ENCODE measurements at regions not wholly inside any gene's neighbourhood (a gene's known extent, or its start where the extent isn't known, plus 50 kb on each side); places are given as distances from the start of the nearest gene placed in this dataset.

GRCh38 chr17:55572599-55572998 lies 61.3 kb upstream of the SMIM36 start:
- no peaks in the 10 kb centered on the region for H3K36me3 ChIP-seq
- TF ChIP-seq CTCF (IDR thresholded peaks at IDR 0.05) (no peak), EP300 (IDR thresholded peaks at IDR 0.05) (no peak), POLR2A (IDR thresholded peaks at IDR 0.05) (no peak)
- H3K4me1 ChIP-seq, result peaks cover 0 to 26% (median 10%) of the 10 kb centered on the region in 4 donors
- H3K4me3 ChIP-seq, result no peak overlapping the region
- no peak overlapping the region for H3K27ac ChIP-seq
- H3K9me3 ChIP-seq, result no peaks in the 10 kb centered on the region
- 94 to 95% methylated on average over 2 of the region's 2 CpGs for WGBS, 2 donors
- DNase-seq (ENCODE audit: low spot score in 2 of 2), result no peak
- H3K27me3 ChIP-seq, result no peaks in the 10 kb centered on the region

DNA sequence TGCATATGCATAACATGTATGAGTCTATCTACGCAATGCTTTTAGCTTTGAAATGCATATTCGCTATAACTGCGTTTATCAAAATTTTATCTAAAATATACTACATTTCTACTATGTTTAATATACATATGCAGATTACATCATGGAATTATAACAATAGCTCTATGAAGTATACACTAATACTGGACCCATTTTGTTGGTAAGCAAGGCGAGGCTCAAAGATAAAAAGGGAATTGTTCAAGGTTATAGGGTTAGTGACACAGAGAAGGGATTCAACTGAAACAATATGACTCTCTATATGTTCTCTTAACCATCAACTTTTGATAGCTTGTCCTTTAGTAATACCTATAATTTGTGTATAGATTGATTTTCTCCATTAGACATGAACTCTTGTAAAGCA lies 60.9 kb upstream of the SMIM36 start:
- H3K36me3 ChIP-seq, result no peaks in the 10 kb centered on the region
- no peak overlapping the region for H3K4me3 ChIP-seq
- 91 to 96% methylated on average over 4 of the region's 4 CpGs for WGBS, 2 donors
- peaks cover 0 to 29% (median 10%) of the 10 kb centered on the region in 4 donors for H3K4me1 ChIP-seq
- no peaks in the 10 kb centered on the region for H3K9me3 ChIP-seq
- H3K27ac ChIP-seq, result no peak overlapping the region
- TF ChIP-seq POLR2A (IDR thresholded peaks at IDR 0.05) (no peak), CTCF (IDR thresholded peaks at IDR 0.05) (no peak), EP300 (IDR thresholded peaks at IDR 0.05) (no peak)
- H3K27me3 ChIP-seq, result no peaks in the 10 kb centered on the region
- DNase-seq (ENCODE audit: low spot score in 2 of 2), result no peak

- peaks cover 0 to 28% (median 5%) of the 10 kb centered on the region in 4 donors for H3K4me1 ChIP-seq
- no peak overlapping the region for H3K27ac ChIP-seq
- TF ChIP-seq EP300 (IDR thresholded peaks at IDR 0.05) (no peak), POLR2A (IDR thresholded peaks at IDR 0.05) (no peak), CTCF (IDR thresholded peaks at IDR 0.05) (no peak)
- H3K9me3 ChIP-seq, result no peaks in the 10 kb centered on the region
- H3K27me3 ChIP-seq, result no peaks in the 10 kb centered on the region
- 67 to 78% methylated on average over 2 of the region's 2 CpGs for WGBS, 2 donors
- DNase-seq (ENCODE audit: low spot score in 2 of 2), result no peak
- H3K4me3 ChIP-seq, result no peak overlapping the region
- no peaks in the 10 kb centered on the region for H3K36me3 ChIP-seq
Measured at GRCh38 chr17:55571095-55571494, 59.8 kb upstream of the SMIM36 start.

DNA sequence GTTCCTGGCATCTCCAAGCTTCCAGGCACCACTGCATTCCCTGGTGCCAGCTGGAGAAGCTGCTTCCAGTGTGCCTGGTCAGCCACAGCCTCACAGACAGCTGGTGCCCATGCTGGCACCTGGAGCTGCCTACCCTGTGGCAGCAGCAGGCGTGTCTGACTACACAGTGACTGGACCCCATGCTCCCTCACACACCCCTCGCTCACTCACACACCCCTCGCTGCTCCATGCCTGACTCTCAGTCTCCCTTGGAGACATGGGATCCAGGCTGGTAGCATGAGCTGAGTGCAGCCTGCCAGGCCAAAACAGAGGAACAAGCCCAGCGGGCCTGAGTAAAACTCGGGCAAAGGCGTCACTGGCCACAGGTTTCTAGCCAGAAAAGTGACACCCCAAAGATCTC lies 59.1 kb upstream of the SMIM36 start:
- Histone ChIP-seq H3K27me3 (no peaks in the 10 kb centered on the region), H3K36me3 (no peaks in the 10 kb centered on the region), H3K4me3 (no peak overlapping the region), H3K4me1 (peaks cover 0 to 21% (median 2%) of the 10 kb centered on the region in 4 donors), H3K27ac (no peak overlapping the region), H3K9me3 (no peaks in the 10 kb centered on the region)
- TF ChIP-seq POLR2A (IDR thresholded peaks at IDR 0.05) (no peak), CTCF (IDR thresholded peaks at IDR 0.05) (no peak), EP300 (IDR thresholded peaks at IDR 0.05) (no peak)
- DNase-seq (ENCODE audit: low spot score in 2 of 2), result no peak
- WGBS, 2 donors, result 90 to 93% methylated on average over 6 of the region's 6 CpGs

DNA sequence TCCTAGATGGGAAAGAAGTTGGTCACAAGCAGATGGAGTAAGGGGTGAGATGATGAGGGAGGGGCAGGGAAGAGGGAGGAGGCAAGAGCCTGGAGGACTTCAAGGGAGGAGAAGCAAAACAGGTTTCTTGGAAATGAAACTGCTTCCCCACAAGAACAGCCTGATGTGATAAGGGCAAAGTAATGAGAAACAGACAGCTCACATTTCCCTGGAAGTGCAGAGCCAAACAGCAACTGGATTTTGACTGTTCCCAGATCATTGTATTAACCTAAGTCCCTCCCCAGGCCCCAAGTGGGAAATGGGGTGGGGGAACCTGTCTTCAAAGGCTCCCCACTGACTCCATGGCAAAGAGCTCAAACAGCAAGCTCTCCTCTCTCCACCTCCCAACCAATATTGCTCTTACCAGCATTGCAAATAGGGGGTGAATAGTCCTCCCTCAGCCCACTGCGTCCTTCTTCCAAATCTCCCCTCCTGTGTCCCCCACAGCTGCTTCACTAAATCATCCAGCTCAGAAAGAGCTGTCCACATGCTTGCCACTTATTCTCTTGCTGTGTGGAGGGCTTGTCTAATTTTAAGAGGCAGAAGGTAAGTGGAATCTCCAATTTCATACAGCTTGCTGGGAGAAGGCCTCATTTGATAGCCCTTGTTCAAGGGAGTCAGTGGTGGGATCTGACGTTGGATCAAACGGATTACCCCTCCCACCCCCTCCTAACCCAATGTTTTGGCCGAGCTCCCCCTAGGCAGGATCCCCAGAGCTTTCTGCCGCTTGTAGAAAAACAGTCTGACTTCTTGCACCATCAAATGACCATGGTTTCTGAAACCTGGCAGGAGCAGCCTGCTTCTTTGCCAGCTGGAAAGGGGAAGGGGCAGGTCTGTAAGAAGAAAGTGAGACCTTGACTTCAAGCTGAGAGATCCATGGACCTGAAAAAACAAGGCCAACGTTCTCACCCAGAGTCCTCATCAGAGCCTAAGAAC lies 56.3 kb upstream of the SMIM36 start:
- H3K4me1 ChIP-seq, result peaks cover 0 to 27% (median 2%) of the 10 kb centered on the region in 4 donors
- no peak overlapping the region for H3K4me3 ChIP-seq
- peak overlapping the region in 2 of 4 donors; percentile 57 to 63 for H3K27ac ChIP-seq
- peak in 1 of 2 donors; percentile 41 for DNase-seq (ENCODE audit: low spot score in 2 of 2)
- H3K27me3 ChIP-seq, result no peaks in the 10 kb centered on the region
- TF ChIP-seq POLR2A (IDR thresholded peaks at IDR 0.05), result no peak
- TF ChIP-seq EP300 (IDR thresholded peaks at IDR 0.05), result peak in 1 of 2 donors; percentile 20
- no peak for TF ChIP-seq CTCF (IDR thresholded peaks at IDR 0.05)
- H3K36me3 ChIP-seq, result no peaks in the 10 kb centered on the region
- H3K9me3 ChIP-seq, result no peaks in the 10 kb centered on the region
- 29 to 32% methylated on average over 6 of the region's 6 CpGs for WGBS, 2 donors
